Medulla oblongata (tissue), 1 donor: ENCODE measurements at regions not wholly inside any gene's neighbourhood (a gene's known extent, or its start where the extent isn't known, plus 50 kb on each side); places are given as distances from the start of the nearest gene placed in this dataset.
"Not testable (repeated sequence)": the region's sequence is repeated elsewhere in the genome, so short reads cannot be mapped to it uniquely, and the experiment has no call there.

Source experiments
- DNase-seq: peaks from one replicate; pipeline ENCODE4 v3.0.0-alpha.2; 2015; ENCODE audit errors: extremely low spot score

DNA sequence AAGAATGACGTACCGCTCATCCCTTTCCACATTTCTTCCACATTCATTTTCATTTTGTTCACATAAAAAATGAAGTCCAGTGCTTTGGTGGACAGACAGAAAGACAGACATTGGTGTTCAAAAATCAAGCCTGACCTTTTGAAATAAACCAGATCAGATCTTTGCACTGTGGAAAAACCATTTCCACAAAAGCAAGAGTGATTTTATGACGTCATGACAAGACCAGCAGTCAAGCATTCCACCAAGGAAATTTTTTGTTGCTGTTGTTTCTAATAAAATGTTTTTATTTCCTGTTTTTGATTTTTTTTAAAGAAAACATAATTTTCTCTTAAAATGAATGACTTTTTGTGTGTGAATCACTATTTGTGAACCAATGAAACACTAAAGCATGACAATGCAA, 350.0 kb downstream of the KCNJ2 start:
- DNase-seq = no peak

DNA sequence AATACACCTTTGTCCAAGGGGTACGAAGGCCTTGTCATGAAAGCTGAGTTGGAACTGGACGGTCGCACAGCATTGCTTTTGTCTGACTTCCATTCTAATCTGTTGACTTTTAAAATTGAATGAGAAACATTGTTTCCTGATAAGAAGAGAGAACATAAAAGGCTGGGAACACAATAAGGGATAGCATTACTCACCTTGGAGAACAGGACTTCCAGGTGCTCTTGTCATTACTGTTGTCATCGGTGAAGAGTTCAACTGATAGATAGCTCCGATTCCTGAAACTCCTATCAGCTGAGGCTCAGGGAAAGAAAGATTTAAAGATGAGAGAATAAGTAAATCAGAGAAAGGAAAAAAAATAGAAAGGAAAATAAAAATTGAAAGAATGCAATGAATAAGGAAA, 351.1 kb downstream of the KCNJ2 start:
- no peak for DNase-seq

DNA sequence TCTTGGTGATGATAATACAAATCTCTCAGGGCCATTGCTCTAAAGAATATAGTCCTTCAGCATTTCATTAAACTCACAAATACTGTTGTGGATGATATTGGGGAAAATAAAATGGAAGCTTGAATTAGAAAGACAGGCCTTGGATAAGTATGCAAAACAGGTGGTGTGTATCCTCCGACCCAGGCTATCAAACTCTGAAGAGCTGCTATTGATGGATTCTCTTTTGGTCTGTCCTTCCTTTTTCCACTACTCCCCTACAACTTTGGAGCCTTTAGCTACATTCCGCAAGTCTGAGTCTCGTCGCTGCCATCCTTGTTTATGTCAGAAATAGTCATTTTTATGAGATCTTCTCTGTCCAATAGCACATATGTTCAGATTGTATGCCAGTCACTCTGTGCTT, 351.6 kb downstream of the KCNJ2 start:
- no peak for DNase-seq

DNA sequence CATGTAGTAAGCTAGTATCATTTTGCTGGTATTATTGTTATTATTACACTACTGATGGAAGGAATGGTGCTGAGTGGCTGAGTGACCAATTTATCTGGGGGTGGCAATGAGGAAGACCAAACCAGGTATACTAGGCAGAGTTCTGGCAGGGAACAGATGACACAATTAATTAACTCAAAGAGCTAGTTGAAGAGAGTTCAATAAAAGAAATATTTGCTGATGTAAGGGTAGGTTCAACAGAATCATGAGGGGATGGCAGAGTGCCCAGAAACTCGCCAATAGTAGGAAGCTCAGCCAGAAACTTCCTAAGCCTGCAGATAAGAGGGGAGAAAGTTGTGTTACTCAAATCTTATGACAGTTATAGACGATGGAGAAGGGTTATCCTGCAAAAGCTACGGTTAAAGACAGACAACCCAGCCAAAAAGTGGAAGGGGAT, 352.5 kb downstream of the KCNJ2 start:
- peak; percentile 39 for DNase-seq

DNA sequence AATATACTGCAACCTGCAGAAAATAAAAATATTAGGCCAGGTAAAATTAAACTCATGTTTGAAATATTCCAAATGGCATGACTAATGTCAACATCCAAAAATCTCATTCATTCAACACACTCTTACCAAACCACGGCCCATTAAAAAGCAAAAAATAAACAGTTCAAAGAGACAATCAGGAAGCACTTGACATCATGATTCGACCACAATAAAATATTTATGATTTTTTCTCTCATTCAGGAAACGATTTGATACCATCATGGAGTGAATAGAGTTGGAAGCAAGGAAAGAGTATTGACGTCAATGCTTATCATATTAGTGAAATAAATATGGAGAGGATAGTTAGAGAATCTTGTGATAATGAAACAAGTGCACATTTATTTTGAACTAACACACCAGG, 354.1 kb downstream of the KCNJ2 start:
- no peak for DNase-seq

DNA sequence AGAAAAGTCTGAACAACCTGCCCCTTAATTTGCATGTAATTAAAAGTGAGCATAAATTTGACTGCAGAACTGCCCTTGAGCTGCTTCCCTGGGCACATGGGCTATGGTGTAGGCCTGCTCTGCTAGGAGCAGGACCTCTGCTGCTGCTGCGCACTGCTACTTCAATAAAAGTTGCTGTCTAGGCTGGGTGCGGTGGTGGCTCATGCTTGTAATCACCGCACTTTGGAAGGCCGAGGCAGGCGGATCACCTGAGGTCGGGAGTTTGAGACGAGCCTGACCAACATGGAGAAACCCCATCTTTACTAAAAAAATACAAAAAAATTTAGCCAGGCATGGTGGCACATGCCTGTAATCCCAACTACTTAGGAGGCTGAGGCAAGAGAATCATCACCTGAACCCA, 355.7 kb downstream of the KCNJ2 start:
- DNase-seq = not testable (repeated sequence)

DNA sequence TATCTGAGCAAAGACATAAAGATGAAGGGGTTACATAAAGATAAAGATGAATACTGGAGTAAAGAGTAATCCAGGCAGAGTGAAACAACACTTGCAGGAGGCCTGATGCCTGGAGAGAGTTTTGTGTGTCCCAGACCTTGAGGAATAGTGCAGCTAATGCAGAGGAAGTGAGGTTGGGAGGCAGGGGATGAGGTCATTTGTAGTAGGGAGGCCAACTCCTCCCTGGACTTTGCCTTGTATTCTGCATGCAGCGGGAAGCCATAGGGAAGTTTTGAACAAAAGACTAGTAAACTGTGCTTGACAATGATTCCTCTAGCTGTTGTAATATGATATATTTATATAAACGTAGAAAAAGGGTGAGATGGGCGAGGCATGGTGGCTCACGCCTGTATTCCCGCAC, 356.6 kb downstream of the KCNJ2 start:
- DNase-seq = no peak

DNA sequence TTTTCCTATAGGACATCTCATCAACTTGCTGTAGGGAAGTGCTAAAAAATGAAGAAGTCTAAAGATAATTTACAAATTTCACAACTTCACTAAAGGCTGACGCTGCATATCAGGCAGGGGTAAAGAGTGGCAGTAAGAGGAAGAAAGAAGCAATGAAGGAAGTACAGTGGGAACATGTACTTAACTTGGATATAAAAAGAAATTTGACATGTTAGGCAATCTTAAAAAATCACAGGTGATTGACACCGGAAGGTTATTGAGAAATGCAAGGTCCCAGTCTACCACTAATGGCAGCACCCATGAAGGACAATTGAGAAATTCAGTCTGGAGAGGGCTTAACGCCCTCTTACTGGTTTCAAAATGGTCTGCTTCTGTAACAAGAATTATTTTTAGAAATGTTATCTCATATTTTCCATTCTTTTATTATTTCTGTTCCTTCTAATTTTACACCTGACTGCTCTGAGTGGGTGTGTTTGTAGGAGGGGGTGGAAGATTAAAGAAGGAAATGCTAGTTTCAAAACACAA, 358.1 kb downstream of the KCNJ2 start:
- DNase-seq = peak; percentile 54

DNA sequence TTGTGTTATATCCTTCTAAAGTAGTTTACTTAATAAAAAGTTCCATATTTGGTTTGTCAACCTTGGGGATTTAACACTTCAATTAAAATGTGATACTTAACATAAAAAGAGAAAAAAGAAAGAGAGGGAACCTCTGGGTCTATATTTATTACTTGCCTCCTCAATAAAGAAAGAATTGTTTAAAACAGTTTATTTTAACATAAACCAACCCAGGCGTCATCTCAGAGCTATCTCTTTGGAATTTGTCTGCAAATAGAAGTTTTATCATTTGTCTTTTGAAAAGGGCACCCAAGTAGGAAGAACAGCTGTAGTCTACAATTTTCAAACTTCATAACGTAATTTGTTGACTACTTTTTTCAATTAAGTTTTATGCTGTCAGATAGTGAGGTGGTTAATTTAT, 364.1 kb downstream of the KCNJ2 start:
- no peak for DNase-seq

DNA sequence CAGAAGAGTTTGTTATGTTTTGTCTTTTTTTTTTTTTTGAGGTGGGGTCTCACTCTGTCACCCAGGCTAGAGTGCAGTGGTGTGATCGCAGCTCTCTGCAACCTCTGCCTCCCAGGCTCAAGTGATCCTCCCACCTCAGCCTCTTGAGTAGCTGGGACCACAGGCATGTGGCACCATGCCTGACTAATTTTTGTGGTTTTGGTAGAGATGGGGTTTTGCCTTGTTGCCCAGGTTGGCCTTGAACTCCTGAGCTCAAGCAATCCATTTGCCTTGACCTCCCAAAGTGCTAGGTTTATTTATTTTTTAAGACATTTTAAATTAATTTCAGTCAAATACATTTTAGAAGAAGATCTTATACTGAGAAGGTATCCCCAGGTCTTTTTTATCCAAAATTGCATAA, 366.7 kb downstream of the KCNJ2 start:
- no peak for DNase-seq

DNA sequence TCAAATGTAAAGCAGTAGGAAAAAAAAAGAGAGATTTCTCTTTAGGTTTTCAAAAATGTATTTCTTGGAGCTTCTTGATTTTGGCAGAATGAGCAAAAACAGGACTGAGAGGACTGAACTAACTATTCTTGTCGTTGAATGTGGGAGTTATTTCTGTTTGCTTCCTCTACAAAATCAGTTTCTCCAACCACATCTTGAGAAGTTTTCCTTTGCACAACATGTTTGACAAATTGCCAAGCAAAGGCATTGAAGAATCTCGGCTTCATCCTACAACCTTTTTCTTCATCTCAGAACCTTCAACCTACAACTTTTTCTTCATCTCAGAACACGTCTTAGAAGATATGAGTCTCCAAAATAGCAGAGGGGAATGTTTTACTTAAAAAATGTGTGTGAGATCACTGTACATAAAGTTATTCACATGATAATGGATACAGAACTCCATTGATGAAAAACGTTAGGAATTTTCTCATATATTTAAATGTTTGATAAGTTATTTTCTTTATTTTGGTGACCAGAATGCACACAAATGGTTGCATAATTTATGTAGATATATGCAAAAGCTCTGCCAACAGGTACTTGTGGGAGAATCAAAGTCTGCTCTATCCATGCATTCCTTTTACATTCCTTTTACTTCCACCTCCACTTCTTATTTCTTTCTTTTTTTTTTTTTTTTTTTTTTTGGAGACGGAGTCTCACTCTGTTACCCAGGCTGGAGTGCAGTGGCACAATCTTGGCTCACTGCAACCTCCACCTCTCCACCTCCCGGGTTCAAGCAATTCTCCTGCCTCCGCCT, 370.0 kb downstream of the KCNJ2 start:
- DNase-seq = peak; percentile 52

DNA sequence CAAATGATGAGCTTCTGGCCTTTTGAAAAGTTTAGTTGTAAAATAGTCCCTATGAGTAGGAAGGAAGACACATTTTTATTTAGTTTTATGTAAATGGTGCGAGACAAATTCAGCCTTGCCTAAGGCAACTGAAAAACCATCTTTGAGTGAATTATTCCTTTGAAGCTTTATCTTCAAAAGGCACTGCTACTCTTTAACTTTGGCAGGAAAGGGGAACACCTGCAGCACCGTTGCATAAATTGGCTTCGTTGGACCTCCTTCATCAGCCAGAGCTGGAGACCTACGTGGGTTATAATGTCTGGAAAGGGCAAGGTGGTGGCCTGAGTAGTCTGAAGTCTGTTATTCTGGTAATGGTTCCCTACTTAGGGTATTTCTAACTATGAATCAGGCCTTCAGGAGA, 373.5 kb downstream of the KCNJ2 start:
- no peak for DNase-seq

DNA sequence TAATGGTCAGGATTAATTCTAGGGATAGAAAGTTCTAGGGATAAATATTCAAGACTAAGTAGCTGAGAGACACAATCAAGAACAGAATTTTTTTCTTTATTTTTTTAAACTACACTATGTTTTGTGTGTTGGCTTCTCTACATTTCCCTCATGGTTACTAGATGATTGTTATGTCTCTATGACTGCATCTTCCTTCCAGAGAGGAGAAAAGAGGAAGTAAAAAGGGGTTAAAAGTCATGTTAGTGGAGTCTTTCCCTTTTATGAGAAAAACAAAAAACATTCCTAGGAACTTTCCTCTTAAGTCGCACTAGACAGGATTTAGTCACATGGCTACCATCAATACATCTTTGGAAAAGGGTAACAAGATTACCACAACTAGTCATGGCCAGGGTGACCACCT, 375.0 kb downstream of the KCNJ2 start:
- DNase-seq = no peak

DNA sequence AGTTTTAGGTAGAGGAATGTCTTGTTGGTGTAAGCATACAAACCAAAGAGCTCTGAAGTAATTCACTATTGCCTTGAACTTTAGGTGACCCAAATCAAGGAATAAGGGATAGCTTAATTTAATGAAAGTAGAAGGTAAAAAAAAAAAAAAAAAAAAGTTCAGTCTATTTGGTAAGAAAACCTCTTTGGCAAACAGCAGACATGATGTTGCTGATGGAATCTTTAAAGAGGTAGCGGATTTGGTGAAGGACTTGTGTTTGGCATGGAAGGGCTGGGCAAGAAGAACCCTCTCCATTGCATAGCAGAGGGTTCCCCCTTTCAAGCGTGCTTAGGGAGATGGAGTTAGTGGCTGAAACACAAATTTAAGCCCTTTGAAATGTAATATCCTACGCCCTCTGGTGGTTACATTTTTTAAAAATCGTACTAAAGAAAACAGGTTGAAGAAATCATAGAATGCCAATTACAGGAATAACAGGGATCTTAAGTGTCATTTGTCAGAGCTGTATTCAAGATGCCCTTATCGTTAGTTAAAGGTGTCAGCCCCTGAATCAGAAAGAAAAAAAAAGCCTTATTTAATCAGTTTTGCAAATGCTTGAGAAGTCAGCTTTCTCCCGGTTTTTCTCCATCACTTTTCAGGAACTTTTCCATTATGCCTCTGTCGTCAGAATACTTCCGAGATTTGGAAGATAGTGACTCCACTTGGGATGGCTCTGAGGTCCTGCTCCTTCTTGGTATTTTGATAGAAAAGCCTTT, 383.1 kb downstream of the KCNJ2 start:
- DNase-seq = peak; percentile 92

DNA sequence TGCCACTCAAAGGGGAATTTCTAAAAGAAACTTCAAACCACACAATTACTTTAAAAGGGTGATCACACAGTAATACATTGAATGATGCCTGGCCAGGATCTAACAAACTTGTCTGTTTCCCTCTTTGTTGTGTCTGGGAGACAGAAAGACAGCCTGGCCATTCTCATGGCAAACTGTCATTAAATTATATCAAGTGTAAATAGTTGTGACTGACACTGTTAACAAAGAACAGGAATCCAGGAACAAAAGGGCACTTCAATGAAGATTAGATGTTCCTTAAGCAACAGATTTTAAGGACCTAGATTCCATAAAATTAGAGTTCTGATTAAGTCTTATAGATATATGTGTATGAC, 383.6 kb downstream of the KCNJ2 start:
- no peak for DNase-seq

DNA sequence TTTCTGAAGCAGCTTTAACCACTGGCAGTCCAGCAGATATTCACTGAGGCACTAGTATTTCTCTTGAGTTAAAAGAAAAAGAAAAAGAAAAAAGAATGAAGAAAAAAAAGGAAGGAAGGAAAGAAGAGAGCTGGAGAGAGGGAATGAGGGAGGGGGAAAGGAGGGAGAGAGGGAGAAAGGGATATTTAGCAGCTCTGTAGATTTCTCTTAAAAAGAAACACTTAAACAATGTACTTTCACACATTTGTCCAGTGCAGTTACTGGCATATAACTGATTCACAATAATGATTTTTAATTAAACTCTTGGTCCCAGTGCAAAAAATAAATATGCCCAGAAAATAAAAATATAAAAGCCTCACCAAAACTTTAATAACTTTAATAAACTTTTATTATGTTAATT, 386.4 kb downstream of the KCNJ2 start:
- no peak for DNase-seq

DNA sequence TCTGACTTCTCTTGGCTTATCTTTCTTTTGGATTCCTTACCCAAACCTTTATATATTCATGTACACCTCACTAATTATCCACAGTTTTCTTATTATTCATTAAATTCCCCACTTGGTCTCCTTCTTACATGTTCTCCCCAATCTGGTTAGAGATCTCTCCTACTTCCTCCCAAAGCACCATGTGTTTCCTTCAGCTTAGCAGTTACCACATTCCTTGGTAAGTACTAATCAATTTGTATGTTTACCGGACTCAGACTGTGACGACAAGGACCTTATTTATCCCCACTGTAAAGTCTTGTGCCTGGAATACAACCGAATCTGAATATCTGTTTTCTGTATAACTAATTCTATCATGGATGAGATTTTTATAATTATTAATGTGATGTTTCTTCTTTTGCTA, 389.5 kb downstream of the KCNJ2 start:
- DNase-seq = no peak

DNA sequence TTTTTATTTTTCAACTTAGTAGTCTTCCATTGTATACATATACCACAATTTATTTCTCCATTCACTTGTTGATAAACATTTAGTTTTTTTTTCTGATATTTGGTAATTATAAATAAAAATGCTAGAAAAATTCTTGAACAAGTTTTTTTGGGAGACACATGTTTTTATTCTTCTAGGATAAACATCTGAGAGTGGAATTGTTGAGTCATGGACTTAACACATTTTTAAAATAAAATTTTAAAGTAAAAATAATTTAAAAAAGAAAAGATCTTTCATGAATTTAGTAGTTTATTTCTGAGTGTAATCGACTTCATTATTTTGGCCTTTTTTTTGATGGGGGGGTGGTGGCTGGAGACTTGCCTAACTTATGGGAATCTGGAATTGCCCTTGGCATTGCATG, 391.1 kb downstream of the KCNJ2 start:
- DNase-seq = no peak

DNA sequence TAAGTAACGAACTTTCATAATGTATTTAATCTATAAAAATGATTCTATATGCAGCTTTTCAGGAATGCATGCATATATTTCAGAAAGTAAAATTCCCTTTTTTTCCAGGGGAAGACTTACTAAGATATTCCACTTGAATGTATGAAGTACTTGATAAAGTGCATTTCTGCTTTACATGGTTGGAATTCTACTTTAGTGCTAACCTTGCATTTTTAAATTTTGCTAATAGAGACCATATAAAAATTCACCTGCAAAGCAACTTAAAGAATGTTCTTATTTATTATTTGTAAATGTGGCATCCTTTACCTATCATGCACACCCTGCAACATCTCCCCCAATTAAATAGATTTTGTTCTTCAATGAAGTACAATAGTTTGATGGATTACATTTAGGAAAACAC, 392.8 kb downstream of the KCNJ2 start:
- DNase-seq = no peak

DNA sequence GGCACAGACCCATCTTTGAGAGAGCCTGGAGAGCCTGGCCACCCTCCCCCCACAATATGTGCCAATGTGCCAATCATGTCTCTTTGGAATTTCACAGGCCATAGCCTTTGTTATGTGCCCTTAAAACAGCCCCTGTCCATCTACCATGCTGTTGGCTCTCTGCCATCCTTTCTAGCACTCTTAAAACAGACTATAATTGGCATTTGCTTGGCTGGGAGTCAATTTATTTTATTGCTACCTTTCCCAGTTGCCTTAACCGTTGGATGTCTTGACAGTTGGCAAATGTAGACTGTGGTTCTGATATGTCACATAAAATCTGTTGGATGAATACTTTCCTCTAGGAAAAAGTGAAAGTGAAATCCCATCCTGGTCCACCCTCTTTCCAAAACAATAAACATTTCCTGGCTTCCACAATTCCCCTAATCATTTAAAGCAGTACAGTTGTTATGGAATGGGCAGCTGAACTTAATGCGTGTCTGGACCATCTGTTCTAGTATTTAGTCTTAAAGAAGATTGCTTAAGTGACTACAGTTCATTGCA, 394.0 kb downstream of the KCNJ2 start:
- DNase-seq = no peak

DNA sequence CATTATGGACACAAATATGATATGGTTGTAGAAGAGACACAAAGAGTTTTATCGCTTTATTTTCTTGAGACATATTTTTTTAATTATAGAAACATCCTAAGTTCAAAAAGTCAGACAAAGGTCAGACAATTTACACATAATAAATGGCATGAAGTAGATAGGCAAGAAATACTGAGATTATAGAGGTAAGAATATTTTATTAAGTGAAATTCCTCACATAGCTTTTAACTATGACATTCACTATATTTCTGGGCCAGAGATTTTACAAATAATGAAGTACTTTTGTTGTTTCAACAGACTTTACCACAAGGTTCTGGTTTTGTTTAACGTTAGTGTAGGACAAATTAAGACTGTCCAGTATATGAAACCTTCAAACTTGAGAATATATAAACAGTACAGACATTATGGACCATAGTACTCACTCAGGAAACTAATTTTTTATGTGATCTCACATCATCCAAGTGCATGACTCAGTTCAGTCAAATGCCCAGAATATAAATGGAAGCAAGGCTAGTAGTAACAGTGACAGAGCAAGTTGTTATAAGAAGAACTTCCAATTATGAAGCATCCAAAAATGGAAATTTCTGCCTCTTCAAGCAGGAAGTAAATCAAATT, 394.8 kb downstream of the KCNJ2 start:
- no peak for DNase-seq

DNA sequence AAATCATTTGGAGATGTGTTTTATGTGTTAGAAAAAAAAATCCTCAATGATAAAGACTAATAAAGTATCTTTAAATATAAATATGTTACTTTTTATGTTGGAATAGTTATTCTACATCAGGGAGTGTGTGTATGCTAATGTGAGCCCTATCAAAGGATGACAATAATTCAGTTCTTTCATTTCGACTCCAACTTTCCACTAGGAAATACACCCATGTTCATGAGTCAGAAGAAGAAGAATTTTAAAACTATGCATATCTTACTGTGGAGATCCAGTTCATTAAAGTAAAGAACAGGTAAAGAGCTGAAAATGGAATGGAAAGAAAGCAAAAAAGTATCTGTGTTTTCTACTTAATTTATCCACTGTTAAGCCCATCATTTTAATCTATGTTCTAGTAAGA, 399.8 kb downstream of the KCNJ2 start:
- DNase-seq = no peak

DNA sequence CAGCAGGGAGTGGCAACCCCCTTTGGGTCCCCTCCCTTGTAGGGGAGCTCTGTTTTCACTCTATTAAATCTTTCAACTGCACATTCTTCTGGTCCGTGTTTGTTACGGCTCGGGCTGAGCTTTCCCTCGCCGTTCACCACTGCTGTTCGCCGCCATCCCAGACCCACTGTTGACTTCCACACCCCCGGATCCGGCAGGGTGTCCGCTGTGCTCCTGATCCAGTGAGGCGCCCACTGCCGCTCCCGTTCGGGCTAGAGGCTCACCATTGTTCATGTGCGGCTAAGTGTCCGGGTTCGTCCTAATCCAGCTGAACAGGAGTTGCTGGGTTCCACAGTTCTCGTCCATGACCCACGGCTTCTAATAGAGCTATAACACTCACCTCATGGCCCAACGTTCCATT, 408.1 kb downstream of the KCNJ2 start:
- DNase-seq = no peak
